GM12892 (cell line): ENCODE measurements at regions not wholly inside any gene's neighbourhood (a gene's known extent, or its start where the extent isn't known, plus 50 kb on each side); places are given as distances from the start of the nearest gene placed in this dataset.

Experiments used
- POLR2A ChIP-seq: IDR thresholded peaks from 2 replicates; pipeline ENCODE4 v1.6.1; 2011; ENCODE audit warnings: low read depth, low read length, control low read depth
- POLR2AphosphoS5 ChIP-seq: IDR thresholded peaks from 2 replicates; pipeline ENCODE4 v1.6.1; 2011; ENCODE audit warnings: low read depth, low read length, control low read depth
- TAF1 ChIP-seq: IDR thresholded peaks from 2 replicates; pipeline ENCODE4 v1.6.1; 2011; ENCODE audit warnings: low read depth, mild to moderate bottlenecking, control low read depth, low read length, borderline replicate concordance

- TF ChIP-seq POLR2AphosphoS5 (no peak), POLR2A (no peak), TAF1 (no peak)
These were observed 581.9 kb downstream of the VRK1 start for GRCh38 chr14:97379091-97379531.
